Activated CD8-positive, alpha-beta memory T cell treated with anti-CD3 and anti-CD28 coated beads, Interleukin-2, amount 50 U/mL, for 48 hours (primary cell): ENCODE measurements at regions not wholly inside any gene's neighbourhood (a gene's known extent, or its start where the extent isn't known, plus 50 kb on each side); places are given as distances from the start of the nearest gene placed in this dataset.

ENCODE experiments used
- DNase-seq: peaks from one replicate; pipeline ENCODE4 v3.0.0-alpha.2; 2020

DNA sequence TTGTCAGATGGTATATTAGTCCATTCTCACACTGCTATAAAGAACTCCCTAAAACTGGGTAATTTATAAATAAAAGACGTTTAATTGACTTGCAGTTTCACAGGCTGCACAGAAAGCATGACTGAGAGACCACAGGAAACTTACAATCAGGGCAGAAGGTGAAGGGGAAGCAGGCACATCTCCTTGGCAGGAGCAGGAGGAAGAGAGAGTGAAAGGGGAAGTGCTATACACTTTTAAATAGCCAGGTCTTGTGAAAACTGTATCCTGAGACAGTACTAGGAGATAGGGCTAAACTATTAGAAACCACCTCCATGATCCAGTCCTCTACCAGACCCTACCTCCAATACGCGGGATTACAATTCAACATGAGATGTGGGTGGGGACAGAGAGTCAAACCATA is 193.9 kb upstream of the KCNG1 start:
- DNase-seq: no peak

DNA sequence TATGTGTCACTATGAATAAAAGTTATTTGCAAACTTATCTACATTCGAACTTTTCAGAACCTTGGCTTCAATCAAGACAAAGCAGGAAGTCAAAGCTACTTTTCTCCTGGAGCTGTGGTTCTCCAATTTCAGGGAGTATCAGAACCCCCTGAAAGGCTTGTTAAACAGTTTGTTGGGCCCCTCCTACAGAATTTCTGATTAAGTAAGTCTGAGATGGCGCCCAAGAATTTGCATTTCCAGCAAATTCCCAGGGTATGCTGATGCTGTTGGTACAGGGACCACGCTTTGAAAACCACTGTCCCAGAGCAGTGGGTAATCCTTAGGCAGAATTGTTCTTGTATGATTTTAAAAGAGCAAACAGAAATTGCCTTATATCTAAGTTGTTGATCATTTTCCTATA is 189.9 kb upstream of the KCNG1 start:
- DNase-seq: no peak

DNA sequence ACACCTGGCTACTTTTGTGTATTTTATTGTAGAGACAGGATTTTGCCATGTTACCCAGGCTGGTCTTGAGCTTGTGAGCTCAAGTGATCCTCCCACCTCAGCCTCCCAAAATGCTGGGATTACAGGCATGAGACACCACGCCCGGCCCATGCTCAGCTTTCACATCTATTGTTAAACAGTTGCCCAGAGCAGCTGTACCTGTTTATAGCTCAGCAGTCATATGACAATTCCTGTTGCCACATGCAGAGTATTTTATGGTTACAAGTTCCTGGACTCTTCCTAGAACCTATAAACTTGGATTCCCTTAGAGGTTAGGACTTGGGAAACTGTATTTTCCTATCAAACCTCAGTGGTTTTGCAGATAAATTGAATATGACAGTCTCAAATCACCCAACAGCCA is 188.3 kb upstream of the KCNG1 start:
- no peak for DNase-seq

DNA sequence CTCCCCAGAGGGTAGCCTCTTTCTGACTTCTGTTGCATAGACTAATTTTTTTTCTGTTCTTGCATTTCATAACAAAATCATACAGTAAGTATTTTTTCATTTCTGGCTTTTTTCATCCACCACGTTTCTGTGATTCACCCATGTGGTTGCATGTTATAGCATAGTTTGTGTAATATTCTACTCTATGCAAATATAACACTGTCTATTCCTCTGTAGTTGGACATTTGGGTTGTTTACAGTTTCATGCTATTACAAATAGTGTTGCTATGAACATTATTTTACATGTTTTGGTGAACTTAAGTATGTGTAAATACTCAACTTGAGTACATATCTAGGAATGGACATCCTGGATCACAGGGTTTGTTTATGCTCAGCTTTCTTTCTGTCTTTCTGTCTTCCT is 187.2 kb upstream of the KCNG1 start:
- no peak for DNase-seq

DNA sequence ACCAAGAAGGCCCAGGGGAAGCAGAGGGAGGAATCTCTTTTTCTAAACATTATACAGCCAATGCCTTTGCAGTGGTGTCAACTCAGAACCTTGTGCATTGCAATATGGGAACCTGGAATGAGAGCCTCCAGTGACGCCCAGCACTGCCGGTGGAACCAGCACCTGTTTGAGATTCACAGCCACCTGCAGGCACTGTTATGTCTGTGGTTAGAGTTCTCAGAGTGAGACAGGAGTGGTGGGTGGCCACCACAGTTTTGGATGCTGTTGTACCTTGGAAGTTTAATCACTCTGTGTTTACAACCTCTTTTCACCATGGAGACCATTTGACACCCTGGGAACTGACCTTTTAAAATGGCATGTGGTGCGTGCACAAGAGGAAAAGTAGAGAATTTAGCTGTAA is 185.3 kb upstream of the KCNG1 start:
- no peak for DNase-seq

DNA sequence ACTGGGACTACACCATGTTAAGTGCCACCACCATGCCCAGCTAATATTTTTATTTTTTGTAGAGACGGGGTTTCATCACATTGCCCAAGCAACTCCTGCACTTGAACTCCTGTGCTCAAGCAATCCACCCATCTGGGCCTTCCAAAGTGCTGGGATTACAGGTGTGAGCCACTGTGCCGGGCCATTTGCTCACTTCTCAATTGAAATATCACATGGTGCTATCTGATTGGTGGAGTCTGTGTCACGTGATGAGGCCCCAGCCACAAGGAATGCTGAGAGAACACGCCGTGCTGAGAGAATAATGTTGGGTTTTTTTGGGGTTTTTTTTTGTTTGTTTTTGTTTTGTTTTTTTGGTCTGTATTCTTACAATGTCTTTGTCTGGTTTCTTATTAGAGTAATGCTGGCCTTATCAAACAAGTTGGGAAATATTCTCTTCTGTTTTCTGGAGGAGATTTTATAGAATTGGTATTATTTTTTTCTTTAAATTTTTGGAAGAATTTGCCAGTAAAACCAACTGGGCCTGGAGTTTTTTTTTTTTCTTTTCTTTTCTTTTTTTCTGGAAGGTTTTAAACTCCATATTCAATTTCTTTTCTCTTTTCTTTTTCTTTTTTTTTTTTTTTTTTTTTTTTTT is 183.2 kb upstream of the KCNG1 start:
- DNase-seq: no peak

DNA sequence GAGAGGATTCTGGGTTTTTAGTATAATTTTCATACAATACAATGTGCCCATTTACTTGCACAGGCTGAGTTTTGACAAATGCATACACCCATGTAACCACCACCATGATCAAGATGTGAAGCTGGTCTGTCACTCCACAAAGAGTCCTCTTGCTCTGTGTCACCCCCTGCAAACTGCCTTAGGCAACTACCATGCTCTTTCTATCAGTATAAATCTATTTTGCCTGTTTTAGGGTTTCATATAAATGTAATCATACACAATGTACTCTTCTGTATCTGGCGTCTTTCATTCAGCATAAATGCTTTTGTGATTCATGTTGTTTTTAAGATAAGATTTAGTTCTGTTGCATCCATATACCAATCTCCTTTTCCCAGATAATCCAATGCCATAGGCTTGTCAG is 181.9 kb upstream of the KCNG1 start:
- DNase-seq: no peak

DNA sequence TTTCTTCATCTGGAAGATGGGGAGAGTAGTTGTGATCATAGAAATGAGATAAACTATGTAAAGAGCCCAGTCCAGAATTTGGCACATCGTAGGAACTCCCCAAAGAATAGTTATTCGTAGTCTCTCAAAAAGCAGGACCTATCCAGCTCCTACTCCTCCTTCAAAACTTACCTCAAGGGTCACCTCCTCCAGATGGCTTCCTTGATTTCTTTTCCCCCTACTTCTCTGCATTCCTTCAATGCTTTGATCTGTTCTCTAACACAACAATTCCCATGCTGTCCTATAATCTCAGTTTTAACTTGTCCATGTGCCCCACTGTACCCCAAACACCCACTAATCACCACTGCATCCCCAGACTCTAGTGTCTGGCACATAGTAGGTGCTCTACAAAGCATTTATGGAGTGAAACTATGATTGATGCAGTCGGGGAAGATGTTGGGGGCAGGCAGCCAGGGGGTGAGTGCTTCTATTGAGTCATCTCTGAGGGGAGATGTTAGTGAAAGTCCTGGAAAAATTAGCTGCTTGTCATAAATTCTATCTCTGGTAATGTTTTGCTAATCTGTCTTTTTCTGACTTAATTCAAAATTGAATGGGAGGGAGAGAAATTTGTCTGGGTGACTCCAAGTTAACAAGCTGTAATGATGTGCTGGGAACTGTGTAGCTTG is 181.3 kb upstream of the KCNG1 start:
- no peak for DNase-seq

DNA sequence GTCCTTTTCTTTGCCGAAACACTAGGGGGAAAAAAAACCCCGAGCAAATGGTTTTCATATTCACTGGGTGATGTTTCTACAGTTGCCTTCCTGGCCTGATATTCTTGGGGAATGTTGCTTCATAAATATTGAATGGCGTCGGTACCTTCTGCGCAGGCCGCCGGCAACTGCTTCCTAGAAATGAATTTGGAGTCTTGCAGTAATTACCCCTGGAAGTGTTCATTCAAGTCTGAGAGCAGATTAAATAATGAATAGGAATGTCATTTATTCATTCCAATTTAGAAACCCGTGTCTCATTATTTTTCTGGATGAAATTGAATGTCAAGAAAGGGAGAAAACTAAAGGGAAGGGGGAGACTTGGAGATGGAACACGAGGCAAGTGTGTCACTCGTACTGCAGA is 179.4 kb upstream of the KCNG1 start:
- DNase-seq: no peak

DNA sequence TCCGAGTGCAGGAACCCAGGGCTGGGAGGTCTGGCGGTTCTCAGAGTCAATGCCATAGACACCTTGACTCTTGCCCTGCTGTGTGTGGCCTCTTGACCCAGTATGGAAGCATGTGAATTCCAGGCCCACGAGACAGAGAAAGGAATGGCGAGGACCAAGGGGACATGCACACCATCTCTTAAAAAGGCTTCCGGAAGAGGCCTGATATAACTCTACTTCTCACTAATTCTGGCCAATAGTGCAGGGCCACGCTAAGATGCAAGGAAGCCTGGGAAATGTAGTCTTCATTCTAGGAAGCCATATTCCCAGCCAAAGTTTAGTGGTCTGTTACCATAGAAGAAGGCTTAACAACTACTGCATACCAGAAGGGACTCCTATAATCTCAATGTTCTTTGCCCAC is 177.0 kb upstream of the KCNG1 start:
- no peak for DNase-seq

DNA sequence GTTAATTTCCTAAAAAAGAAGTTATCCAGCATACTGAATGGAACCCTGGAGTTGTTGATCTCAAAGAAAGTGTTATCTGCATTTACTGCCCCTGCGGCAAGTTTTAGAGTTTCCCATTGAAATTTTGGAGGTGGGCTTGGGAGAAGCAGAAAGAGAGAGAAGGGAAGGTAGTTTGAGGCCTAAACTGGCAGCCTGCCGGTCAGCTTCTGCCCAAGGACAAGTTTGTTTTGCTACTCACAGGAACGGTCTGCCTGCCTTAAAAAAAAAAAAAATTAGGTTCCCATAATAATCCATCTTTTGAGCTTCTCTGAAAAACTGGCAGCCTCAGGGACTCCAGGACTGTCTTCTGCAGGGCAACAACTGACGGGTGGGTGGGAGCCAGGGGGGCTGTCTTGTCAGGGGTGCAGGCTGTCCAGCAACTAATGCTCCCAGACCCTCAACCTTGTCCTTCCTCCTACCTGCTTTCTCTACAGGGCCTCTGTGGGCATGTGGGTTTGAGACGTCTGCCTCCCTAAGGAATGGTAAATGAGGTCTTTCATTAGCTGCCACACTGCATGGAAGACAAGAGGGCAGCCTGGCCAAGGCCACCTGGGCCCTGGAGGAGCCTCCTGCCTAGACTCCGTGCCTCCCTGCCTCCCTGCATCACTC is 176.1 kb upstream of the KCNG1 start:
- DNase-seq: no peak

DNA sequence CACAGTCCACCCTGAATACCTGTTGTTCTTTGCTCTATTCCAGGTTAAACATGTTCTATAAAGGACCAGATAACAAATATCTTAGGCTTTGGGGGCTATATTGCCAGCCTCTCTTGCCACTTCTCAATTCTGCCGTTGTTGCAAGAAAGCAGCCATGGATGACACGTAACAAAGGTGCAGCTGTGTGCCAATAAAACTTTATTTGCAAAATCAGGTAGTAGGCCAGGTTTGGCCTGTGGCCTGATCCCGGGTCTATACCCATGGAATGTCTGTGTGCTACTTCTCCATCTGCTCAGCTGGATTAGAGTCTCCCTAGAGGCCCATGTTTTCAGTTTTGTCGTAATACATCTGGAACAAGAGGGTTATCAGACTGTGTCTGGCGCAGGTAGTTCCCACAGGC is 175.3 kb upstream of the KCNG1 start:
- no peak for DNase-seq

DNA sequence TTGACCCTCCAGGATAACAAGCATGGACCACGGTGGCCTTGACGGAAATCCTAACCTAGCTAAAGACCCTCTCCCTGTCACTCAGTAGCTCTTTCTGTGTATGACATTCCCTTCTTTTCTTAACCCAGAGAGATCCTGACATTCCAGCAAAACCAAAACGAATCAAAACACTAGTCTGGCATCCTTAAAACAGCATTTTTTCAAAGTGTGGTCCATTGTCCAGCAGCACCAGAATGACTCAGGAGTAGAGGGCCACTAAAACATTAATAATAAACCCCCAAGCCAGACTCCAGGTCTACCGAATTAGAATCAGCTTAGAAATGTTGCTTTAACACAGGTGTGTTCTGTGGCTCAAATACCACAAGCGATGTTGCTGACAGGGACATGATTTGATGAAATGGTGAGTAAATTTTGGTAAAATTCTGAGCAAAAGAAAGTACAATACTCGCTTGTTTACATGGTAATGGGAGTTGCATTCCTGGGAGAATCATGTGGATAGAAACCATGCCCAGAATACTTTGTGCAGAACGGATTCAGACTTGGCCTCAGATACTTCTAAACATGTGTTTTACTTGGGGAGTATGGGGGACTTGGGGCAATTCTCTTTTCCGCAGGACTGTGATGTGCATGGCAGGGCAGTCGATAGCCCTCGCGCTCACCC is 174.2 kb upstream of the KCNG1 start:
- no peak for DNase-seq

DNA sequence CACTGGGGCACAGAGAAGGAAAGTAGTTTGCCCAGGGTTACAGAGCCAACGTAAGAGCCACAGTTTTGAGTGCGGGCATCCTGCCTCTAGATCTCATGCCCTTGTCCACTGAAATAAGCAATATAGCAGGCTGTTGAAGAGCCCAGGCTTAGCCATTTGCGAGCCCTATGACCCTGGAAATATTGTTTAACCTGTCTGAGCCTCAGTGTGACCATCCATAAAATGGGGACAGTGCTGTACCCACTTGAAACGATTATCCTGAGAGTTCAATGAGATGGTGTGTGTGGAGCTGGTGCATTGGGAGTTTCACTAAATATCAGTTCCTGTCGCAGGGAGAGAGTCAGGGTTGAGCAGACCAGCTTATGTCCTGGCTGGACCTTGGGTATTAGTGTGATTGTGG is 173.1 kb upstream of the KCNG1 start:
- DNase-seq: no peak

DNA sequence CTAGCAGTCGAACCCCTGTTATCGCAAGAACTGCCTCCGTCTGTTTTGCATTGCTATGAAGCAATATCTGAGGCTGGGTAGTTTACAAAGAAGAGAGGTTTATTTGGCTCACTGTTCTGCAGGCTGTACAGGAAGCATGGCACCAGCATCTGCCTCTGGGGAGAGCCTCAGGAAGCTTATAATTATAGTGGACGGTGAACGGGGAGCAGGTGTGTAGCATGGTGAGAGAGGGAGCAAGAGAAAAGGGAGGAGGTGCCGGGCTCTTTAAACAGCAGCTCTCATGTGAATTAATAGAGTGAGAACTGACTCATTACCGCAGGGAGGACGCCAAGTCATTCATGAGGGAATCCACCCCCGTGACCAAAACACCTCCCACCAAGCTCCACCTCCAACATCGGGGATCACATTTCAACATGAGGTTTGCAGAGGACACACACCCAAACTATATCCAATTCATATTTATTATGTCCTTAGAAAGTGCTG is 172.6 kb upstream of the KCNG1 start:
- no peak for DNase-seq

DNA sequence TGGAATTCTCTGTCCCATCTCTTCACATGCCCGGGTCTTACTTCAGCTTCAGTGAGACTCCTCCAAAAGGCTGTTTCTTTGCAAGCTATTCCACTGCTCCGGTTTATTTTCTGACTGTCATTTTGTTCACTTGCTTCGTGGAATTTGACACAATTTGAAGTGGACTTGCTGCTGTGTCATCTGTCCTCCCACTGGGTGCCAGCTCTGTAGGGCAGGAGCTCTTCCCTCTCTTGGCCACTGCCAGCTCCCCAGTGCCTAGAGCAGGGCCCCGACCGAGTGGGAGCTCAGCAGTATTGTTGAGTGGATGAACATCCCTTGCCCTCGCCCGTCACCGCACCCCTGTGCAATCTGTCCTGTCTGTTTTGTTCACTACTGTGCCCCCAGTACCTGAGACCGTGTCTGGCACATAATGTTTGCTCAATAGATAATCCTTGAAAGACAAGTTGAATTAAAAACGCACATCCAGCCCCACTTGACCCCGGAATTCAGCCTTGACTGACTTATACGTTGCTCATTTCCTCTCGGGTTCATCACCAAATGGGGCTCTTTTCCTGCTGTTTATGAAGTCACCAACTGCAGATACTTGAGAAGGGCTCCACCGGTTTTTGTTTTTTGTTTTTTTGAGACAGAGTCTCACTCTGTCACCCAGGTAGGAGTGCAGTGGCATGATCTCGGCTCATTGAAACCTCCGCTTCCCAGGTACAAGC is 170.3 kb upstream of the KCNG1 start:
- DNase-seq: no peak

DNA sequence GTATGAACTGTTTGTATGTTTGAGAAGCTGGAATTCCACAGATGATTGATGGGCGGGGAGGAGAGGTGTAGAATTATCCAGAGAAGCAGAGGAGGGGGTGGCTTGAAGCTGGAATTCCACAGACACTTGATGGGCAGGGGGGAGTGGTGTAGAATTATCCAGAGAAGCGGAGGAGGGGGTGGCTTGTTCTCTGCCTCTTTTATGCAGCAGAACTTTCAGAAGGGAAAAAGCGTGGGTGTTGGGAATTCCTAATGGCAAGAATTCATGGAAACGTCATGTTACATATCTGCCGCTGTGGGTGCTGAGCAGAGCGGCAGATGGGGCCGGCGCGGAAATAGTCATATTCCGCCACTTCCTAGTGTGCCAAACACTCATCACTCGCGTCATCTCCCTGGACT is 167.9 kb upstream of the KCNG1 start:
- DNase-seq: no peak

DNA sequence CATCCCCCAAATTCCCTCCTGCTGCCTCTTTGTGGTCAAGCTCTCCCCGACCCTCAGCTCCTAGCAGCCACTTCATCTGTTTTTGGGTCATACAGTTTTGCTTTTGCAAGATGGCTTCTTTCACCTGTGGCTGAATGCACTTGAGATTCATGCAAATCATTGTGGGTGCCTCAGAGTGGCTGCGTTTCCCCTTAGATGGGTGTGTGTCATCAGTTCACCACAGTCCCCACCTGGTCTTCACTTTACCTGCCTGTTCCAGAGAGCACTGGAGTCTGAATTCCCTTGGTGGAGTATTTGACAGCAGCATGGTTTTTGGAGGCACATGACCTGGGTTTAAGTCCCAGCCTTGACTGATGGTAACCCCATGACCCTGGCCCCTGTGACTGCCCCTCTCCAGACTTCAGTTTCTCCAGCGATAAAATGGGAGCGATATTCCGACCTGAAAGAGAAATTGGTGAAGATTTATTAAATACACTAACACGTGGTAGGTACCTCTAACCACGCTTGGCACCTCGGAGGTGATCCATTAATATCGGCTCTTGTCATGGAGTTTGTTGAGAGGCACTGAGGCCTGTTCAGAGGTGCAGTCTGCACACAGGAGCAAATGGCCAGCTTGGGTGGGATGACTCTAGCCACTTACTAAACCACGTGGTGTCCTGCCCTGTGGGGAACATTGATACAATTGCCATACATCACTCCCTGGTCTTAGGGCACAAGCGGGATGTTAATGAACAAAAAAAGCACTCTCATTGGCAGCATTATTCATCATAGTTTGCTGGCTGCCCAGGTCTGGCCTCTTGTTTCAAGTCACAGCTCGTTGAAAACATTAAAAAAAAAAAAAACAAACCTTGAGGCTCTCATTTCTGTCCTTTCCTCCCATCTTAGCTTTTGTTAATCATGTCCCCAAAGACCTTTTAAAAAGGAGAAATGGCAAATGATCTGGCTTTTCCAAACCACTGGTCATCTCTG is 167.2 kb upstream of the KCNG1 start:
- no peak for DNase-seq

DNA sequence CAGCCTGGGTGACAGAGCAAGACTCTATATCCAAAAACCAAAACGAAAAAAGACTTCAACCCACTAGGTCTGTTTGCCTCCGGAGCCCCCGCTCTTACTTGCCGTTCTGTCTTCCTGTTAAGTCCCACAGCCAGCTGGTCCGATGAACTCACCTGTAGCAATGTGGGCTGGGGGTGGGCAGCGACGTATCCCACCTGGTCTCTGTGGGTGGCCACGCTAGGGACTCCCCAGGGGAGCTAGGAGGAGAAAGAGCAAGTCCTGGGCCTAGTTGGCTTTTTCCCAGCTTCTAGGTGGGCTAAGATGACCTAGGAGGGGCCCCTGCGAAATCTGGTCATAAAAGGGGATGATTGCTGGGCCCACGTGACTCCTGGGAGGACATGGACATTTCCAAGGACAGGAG is 166.0 kb upstream of the KCNG1 start:
- DNase-seq: no peak

DNA sequence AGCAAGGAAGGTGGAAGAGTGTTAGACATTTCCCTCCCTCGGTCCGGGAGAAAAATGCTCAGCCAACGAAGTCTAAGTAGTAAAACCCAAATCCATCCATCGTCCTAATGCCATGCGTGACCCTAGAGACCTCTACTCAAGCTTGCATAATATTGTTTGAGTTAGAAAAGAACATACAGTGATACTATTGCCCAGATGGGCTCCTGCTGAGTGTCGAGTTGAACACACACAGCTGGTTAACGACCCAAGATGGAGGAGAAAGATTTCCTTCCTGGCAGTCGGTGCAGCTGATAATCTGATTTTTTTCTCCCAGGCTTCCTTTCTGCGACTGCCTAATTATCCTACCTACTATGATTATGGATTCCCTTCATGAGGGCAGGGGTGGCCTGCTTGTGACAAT is 164.4 kb upstream of the KCNG1 start:
- no peak for DNase-seq

DNA sequence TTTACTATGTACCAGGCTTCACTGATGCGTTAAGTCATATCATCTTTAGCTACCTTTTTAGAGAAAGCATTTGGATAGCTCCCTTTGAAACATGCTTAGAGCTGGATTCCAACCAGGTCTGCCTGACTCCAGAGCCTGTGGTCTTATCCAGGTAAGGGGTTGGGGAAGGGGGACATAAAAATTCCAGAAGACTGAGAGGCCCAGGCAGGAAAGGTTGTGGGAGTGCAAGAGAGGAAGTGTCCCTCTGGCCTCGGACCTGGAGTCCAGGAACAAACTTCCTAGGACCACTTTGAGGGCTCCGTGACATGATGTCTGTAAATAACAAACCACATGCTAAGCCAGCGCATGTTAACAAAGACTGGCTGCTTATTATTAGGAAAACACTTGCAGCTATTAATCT is 163.0 kb upstream of the KCNG1 start:
- no peak for DNase-seq

DNA sequence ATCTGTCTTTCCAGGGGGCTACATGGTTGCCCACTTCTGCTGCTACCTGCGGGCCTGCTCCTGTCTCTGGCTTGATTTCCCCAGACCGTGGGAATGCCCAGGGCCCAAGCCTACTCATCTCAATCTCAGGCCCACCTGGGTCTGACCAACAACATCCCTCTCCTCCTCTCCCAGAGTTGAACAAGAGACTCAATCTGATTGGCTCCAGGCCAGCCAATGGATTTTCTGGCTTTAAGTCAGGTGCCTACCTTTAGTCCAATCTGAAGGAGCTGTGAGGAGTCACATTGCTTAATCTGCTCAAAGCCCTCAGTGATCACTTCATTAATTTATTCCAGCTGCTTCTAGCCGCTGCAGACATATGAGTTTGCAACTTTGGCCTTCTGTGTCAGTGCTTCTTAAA is 162.4 kb upstream of the KCNG1 start:
- no peak for DNase-seq
